Left ventricle myocardium inferior (tissue), 1 donor: ENCODE measurements at regions not wholly inside any gene's neighbourhood (a gene's known extent, or its start where the extent isn't known, plus 50 kb on each side); places are given as distances from the start of the nearest gene placed in this dataset.

Source experiments
- DNase-seq: peaks from one replicate; pipeline ENCODE4 v3.0.0-alpha.2; 2020
- H3K27ac ChIP-seq: fragments of 200-600 bp; replicated peaks from 2 replicates; pipeline ENCODE4 v1.8.0; 2021
- H3K27me3 ChIP-seq: fragments of 200-600 bp; 2 replicates; pipeline ENCODE4 v1.8.0; 2021; ENCODE audit warnings: low read depth
- H3K36me3 ChIP-seq: fragments of 200-600 bp; 2 replicates; pipeline ENCODE4 v1.8.0; 2021
- H3K4me1 ChIP-seq: fragments of 200-600 bp; 2 replicates; pipeline ENCODE4 v1.8.0; 2021
- H3K4me3 ChIP-seq: fragments of 200-600 bp; 2 replicates; pipeline ENCODE4 v1.8.0; 2021; ENCODE audit warnings: mild to moderate bottlenecking, moderate library complexity
- H3K9me3 ChIP-seq: fragments of 200-600 bp; replicated peaks from 2 replicates; pipeline ENCODE4 v1.8.0; 2021
- CTCF ChIP-seq: fragments of 200-600 bp; IDR thresholded peaks from 2 replicates; pipeline ENCODE4 v1.8.0; 2021; ENCODE audit warnings: antibody characterized with exemption, mild to moderate bottlenecking, borderline replicate concordance
- intact Hi-C: fragments of 100-400 bp; cut with micrococcal nuclease; formaldehyde crosslinking; loops from one replicate; pipeline ENCODE4 v1.11.0; 2022
- donor health status: DM: no; HTN: yes; CAD: no; lungs with severe emphysema.

GRCh38 chr11:79564288-79564925 is 123.6 kb upstream of the TENM4 start:
- Histone ChIP-seq H3K27ac (no peak overlapping the region), H3K9me3 (peaks cover 4% of the 10 kb centered on the region), H3K4me3 (no peak overlapping the region), H3K36me3 (no peaks in the 10 kb centered on the region), H3K4me1 (no peaks in the 10 kb centered on the region), H3K27me3 (no peaks in the 10 kb centered on the region)
- no peak for TF ChIP-seq CTCF
- intact Hi-C loops: no loop called here
- no peak for DNase-seq

GRCh38 chr11:79561496-79561895 is 120.7 kb upstream of the TENM4 start:
- TF ChIP-seq CTCF: no peak
- no peaks in the 10 kb centered on the region for H3K9me3 ChIP-seq
- H3K27me3 ChIP-seq: no peaks in the 10 kb centered on the region
- intact Hi-C loops: no loop called here
- no peak overlapping the region for H3K4me3 ChIP-seq
- no peak for DNase-seq
- H3K36me3 ChIP-seq: no peaks in the 10 kb centered on the region
- H3K27ac ChIP-seq: no peak overlapping the region
- H3K4me1 ChIP-seq: no peaks in the 10 kb centered on the region

- no peak overlapping the region for H3K27ac ChIP-seq
- intact Hi-C loops: no loop called here
- H3K4me3 ChIP-seq: no peak overlapping the region
- H3K9me3 ChIP-seq: no peaks in the 10 kb centered on the region
- no peaks in the 10 kb centered on the region for H3K27me3 ChIP-seq
- H3K36me3 ChIP-seq: no peaks in the 10 kb centered on the region
- DNase-seq: no peak
- no peak for TF ChIP-seq CTCF
- H3K4me1 ChIP-seq: no peaks in the 10 kb centered on the region
Observed at GRCh38 chr11:79550809-79551208, 110.0 kb upstream of the TENM4 start.

- intact Hi-C loops: no loop called here
- H3K9me3 ChIP-seq: no peaks in the 10 kb centered on the region
- H3K4me3 ChIP-seq: no peak overlapping the region
- no peaks in the 10 kb centered on the region for H3K4me1 ChIP-seq
- no peak overlapping the region for H3K27ac ChIP-seq
- no peak for DNase-seq
- no peak for TF ChIP-seq CTCF
- no peaks in the 10 kb centered on the region for H3K27me3 ChIP-seq
- no peaks in the 10 kb centered on the region for H3K36me3 ChIP-seq
Observed at GRCh38 chr11:79547256-79547655, 106.4 kb upstream of the TENM4 start.

- no peaks in the 10 kb centered on the region for H3K4me1 ChIP-seq
- H3K27me3 ChIP-seq: no peaks in the 10 kb centered on the region
- H3K4me3 ChIP-seq: no peak overlapping the region
- DNase-seq: no peak
- H3K36me3 ChIP-seq: no peaks in the 10 kb centered on the region
- intact Hi-C loops: no loop called here
- no peaks in the 10 kb centered on the region for H3K9me3 ChIP-seq
- TF ChIP-seq CTCF: no peak
- no peak overlapping the region for H3K27ac ChIP-seq
Observed at GRCh38 chr11:79546351-79546750, 105.5 kb upstream of the TENM4 start.
